ENCODE measurements at regions not wholly inside any gene's neighbourhood (a gene's known extent, or its start where the extent isn't known, plus 50 kb on each side); places are given as distances from the start of the nearest gene placed in this dataset.

- in situ Hi-C loops (cut with HindIII; ENCODE audit: low sequenced_read_pairs) = no loop called here
These were observed 316.0 kb upstream of the NPVF start for GRCh38 chr7:25544254-25544653.

- in situ Hi-C loops (cut with HindIII; ENCODE audit: low sequenced_read_pairs) = no loop called here
These were observed 317.1 kb upstream of the NPVF start for GRCh38 chr7:25545124-25546008.

GRCh38 chr7:25546306-25546705 lies 318.0 kb upstream of the NPVF start:
- in situ Hi-C loops (cut with HindIII; ENCODE audit: low sequenced_read_pairs) = no loop called here

GRCh38 chr7:25549271-25549921 lies 321.1 kb upstream of the NPVF start:
- in situ Hi-C loops (cut with HindIII; ENCODE audit: low sequenced_read_pairs) = no loop called here

GRCh38 chr7:25550149-25550548 lies 321.9 kb upstream of the NPVF start:
- in situ Hi-C loops (cut with HindIII; ENCODE audit: low sequenced_read_pairs) = no loop called here

GRCh38 chr7:25552998-25553397 lies 324.7 kb upstream of the NPVF start:
- in situ Hi-C loops (cut with HindIII; ENCODE audit: low sequenced_read_pairs) = no loop called here

GRCh38 chr7:25553580-25554291 lies 325.4 kb upstream of the NPVF start:
- in situ Hi-C loops (cut with HindIII; ENCODE audit: low sequenced_read_pairs) = no loop called here

GRCh38 chr7:25557379-25557917 lies 329.2 kb upstream of the NPVF start:
- in situ Hi-C loops (cut with HindIII; ENCODE audit: low sequenced_read_pairs) = no loop called here

GRCh38 chr7:25557930-25558329 lies 329.6 kb upstream of the NPVF start:
- in situ Hi-C loops (cut with HindIII; ENCODE audit: low sequenced_read_pairs) = no loop called here

- in situ Hi-C loops (cut with HindIII; ENCODE audit: low sequenced_read_pairs) = no loop called here
These were observed 330.3 kb upstream of the NPVF start for GRCh38 chr7:25558605-25559004.

GRCh38 chr7:25559581-25560367 lies 331.5 kb upstream of the NPVF start:
- in situ Hi-C loops (cut with HindIII; ENCODE audit: low sequenced_read_pairs) = no loop called here

GRCh38 chr7:25562673-25563182 lies 334.4 kb upstream of the NPVF start:
- in situ Hi-C loops (cut with HindIII; ENCODE audit: low sequenced_read_pairs) = no loop called here

GRCh38 chr7:25565002-25565401 lies 336.7 kb upstream of the NPVF start:
- in situ Hi-C loops (cut with HindIII; ENCODE audit: low sequenced_read_pairs) = no loop called here

GRCh38 chr7:25565949-25566348 lies 337.7 kb upstream of the NPVF start:
- in situ Hi-C loops (cut with HindIII; ENCODE audit: low sequenced_read_pairs) = no loop called here

GRCh38 chr7:25567430-25567829 lies 339.1 kb upstream of the NPVF start:
- in situ Hi-C loops (cut with HindIII; ENCODE audit: low sequenced_read_pairs) = no loop called here

GRCh38 chr7:25569765-25570164 lies 341.5 kb upstream of the NPVF start:
- in situ Hi-C loops (cut with HindIII; ENCODE audit: low sequenced_read_pairs) = no loop called here

- in situ Hi-C loops (cut with HindIII; ENCODE audit: low sequenced_read_pairs) = no loop called here
These were observed 344.1 kb upstream of the NPVF start for GRCh38 chr7:25572423-25572822.

GRCh38 chr7:25574828-25575227 lies 346.5 kb upstream of the NPVF start:
- in situ Hi-C loops (cut with HindIII; ENCODE audit: low sequenced_read_pairs) = no loop called here

- in situ Hi-C loops (cut with HindIII; ENCODE audit: low sequenced_read_pairs) = no loop called here
These were observed 347.3 kb upstream of the NPVF start for GRCh38 chr7:25575634-25576033.

GRCh38 chr7:25578991-25579777 lies 350.9 kb upstream of the NPVF start:
- in situ Hi-C loops (cut with HindIII; ENCODE audit: low sequenced_read_pairs) = no loop called here

All from endothelial cell of hepatic sinusoid (primary cell).